ENCODE measurements at regions not wholly inside any gene's neighbourhood (a gene's known extent, or its start where the extent isn't known, plus 50 kb on each side); places are given as distances from the start of the nearest gene placed in this dataset.

DNA sequence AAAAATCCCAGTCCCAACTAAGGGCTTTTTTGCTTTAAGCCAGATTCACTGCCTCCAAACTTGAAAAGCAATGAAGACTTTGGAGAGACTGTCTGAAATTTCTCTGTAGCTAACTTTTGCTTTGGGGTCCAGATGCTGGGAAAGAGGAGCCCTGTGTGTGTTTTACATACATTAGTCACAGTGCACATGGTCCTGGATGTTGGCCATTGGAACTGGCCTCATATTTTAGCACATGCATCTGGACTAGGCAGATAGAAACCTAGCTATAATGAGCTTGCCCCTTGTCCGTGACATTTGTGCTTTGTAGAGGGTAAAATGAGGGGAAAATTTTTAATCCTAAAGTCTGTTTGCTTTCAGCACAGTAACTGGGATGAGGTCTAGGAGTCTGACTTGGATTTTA, 421.7 kb downstream of the CDK5RAP2 start:
- Mint-ChIP-seq H3K4me1 (ENCODE audit: low read depth) (no peaks in the 10 kb centered on the region), H3K4me3 (no peak overlapping the region), H3K27me3 (ENCODE audit: low read depth) (peaks cover 2% of the 10 kb centered on the region), H3K36me3 (ENCODE audit: insufficient read depth) (no peaks in the 10 kb centered on the region), H3K9me3 (peaks cover 7% of the 10 kb centered on the region)
- no peak for ATAC-seq
- no peak for DNase-seq

DNA sequence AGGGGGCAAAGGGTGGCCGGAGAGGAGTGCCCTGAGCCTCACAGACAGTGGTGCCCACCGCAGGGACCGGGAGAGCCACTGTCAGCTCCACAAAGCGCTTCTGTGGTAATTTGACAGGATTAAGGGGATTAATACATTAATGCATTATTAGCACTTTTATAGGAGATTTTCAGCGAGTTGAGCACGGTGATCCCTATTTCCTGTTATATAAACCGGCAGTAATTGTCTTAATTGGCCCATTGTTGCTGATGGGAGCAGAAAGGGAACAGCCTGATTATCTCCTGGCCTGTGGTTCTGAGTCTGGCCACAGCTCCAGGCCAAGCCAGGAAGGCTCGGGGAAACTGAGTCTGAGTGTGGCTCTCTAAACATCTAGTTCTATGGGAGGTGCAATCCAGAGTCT, 423.6 kb downstream of the CDK5RAP2 start:
- no peaks in the 10 kb centered on the region for H3K27me3 Mint-ChIP-seq (ENCODE audit: low read depth)
- H3K9me3 Mint-ChIP-seq: peaks cover 7% of the 10 kb centered on the region
- no peak for DNase-seq
- H3K4me1 Mint-ChIP-seq (ENCODE audit: low read depth): no peaks in the 10 kb centered on the region
- no peaks in the 10 kb centered on the region for H3K36me3 Mint-ChIP-seq (ENCODE audit: insufficient read depth)
- ATAC-seq: no peak
- no peak overlapping the region for H3K4me3 Mint-ChIP-seq

DNA sequence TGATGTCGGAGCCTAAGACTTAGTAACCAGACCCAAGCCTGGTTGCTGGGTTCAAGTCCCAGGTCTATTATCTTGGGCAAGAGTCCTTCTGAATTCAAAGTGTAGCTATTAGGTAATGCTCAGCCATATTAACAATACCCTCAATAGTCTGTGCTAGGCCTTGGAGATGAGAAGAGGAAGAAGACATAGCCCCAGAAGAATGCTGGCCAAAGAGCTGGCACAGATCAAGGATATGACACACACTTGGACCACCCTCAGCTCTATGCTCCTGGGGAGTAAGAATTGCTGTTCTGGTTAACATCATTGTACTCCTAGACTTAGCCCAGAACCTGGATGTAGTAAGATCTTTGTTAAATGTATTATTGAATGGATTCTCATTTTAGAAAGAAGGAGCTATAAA, 426.7 kb downstream of the CDK5RAP2 start:
- DNase-seq (no peak), ATAC-seq (no peak)
- H3K36me3 Mint-ChIP-seq (ENCODE audit: insufficient read depth): no peaks in the 10 kb centered on the region
- no peaks in the 10 kb centered on the region for H3K9me3 Mint-ChIP-seq
- H3K4me3 Mint-ChIP-seq: no peak overlapping the region
- no peaks in the 10 kb centered on the region for H3K4me1 Mint-ChIP-seq (ENCODE audit: low read depth)
- H3K27me3 Mint-ChIP-seq (ENCODE audit: low read depth): no peaks in the 10 kb centered on the region

DNA sequence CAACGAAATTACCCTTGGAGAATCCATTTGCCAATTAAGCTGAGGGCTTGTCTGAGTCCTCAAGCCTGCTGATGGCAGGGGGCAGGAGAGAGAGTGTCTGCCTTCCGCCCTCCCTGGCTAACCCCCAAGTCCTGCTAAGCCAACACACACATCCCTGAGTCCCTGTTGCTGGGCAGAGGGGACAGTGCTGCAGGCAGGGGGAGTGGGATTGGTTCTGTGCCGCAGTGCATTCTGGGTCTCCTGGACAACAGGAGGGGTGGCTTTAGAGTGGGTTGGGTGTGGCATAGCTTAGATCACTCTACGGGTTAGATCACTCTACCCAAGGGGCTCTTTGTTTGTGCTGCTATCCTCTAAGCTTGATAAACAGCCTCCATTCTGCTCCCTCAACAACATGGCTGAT, 427.7 kb downstream of the CDK5RAP2 start:
- no peak for DNase-seq
- Mint-ChIP-seq H3K4me1 (ENCODE audit: low read depth) (no peaks in the 10 kb centered on the region), H3K27me3 (ENCODE audit: low read depth) (no peaks in the 10 kb centered on the region), H3K9me3 (no peaks in the 10 kb centered on the region), H3K4me3 (no peak overlapping the region), H3K36me3 (ENCODE audit: insufficient read depth) (no peaks in the 10 kb centered on the region)
- no peak for ATAC-seq

DNA sequence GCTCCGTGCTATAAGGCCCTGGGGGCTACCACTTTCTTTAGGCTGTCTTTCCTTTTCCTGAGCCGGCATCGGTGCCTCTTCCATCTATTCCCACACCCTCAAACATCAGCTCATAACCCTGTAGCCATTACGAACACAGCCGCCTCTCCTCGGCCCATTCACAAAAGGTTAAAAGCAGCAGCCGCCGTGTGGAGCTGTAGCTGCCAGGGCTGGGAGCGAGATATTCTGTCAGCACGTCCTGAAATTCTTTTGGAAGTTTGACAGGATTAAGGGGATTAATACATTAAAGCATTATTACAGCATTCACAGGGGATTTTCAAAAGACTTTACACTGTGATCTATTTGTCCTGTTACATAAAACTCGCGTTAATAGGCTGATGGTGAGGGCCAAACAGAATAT, 428.2 kb downstream of the CDK5RAP2 start:
- no peaks in the 10 kb centered on the region for H3K9me3 Mint-ChIP-seq
- peaks cover 2% of the 10 kb centered on the region for H3K27me3 Mint-ChIP-seq (ENCODE audit: low read depth)
- no peaks in the 10 kb centered on the region for H3K36me3 Mint-ChIP-seq (ENCODE audit: insufficient read depth)
- no peak overlapping the region for H3K4me3 Mint-ChIP-seq
- DNase-seq (no peak), ATAC-seq (no peak)
- no peaks in the 10 kb centered on the region for H3K4me1 Mint-ChIP-seq (ENCODE audit: low read depth)

DNA sequence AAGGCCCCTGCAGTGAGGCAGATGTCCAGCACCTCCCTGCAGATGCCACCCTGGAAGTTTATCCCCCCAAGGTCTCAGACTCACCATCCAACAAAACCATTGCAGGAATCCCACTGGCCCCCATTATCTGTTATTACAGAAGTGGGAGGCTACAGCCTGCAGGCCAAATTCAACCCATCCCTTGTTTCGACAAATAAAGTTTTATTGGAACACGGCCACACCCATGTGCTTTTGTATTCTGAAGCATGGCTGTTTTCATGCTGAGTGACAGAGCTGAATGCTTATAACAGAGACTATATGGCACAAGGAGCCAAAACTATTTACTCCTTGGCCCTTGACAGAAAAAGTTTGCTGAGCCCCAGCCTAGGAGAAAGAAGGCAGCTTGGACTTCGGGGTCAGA, 428.8 kb downstream of the CDK5RAP2 start:
- Mint-ChIP-seq H3K36me3 (ENCODE audit: insufficient read depth) (no peaks in the 10 kb centered on the region), H3K27me3 (ENCODE audit: low read depth) (peaks cover 2% of the 10 kb centered on the region), H3K4me3 (no peak overlapping the region), H3K4me1 (ENCODE audit: low read depth) (no peaks in the 10 kb centered on the region), H3K9me3 (no peaks in the 10 kb centered on the region)
- DNase-seq: no peak
- no peak for ATAC-seq

DNA sequence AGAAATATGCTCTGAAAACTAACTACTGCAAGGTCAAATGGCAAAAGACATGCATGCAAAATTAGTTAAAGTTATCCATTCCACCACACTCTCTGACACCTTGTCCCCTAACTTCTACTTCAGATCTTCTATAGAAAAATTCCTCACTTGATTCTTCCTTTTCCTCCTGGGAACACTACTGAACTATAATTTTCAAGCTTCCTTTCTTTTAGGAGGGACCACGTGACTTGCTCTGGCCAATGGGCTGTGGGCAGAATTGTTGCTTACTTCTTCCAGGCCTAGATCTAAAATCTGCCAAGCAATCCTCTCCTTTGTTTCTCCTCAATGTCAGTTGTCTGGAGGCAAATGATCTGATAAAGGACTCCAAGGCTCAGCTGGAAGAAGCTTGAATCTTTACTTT, 441.0 kb downstream of the CDK5RAP2 start:
- Mint-ChIP-seq H3K27me3 (ENCODE audit: low read depth) (no peaks in the 10 kb centered on the region), H3K36me3 (ENCODE audit: insufficient read depth) (no peaks in the 10 kb centered on the region)
- ATAC-seq: no peak

DNA sequence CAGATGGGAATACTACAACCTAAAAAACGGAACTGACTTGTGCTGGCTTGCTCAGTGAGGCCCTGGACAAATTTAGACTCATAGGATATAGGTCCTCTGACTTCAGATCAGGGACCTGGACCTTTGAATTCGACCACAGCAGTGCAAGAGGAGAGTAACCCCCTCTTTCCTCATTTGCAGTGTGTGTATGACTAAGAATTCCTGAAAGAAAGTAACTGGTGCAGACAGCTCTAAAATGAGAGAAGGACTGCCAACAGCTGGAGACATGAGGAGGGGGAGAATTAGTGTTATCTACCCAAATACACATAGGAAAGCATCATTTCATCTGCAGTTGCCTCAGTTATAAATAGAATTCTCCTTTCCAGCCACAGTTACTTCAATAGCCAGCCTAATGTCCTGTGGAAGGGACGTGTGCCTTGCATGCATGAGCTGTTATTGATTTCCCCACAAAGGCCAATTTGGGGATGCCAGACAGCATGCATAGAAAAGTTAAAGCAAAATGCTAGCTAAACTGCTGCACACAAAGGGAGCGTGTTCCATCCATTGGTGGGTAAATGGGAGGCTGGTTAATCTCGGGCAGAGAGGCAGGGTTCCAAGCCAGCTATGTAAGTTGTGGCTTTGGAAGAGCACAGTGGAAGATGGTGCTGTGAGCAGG, 442.7 kb downstream of the CDK5RAP2 start:
- Mint-ChIP-seq H3K4me3 (no peak overlapping the region), H3K27me3 (ENCODE audit: low read depth) (no peaks in the 10 kb centered on the region), H3K4me1 (ENCODE audit: low read depth) (no peaks in the 10 kb centered on the region), H3K36me3 (ENCODE audit: insufficient read depth) (no peaks in the 10 kb centered on the region), H3K9me3 (no peaks in the 10 kb centered on the region)
- ATAC-seq: no peak
- no peak for DNase-seq

More for the DNA sequence above, 441.0 kb downstream of the CDK5RAP2 start:
- no peak overlapping the region for H3K4me3 Mint-ChIP-seq
- H3K4me1 Mint-ChIP-seq (ENCODE audit: low read depth): no peaks in the 10 kb centered on the region
- no peaks in the 10 kb centered on the region for H3K9me3 Mint-ChIP-seq
- no peak for DNase-seq

DNA sequence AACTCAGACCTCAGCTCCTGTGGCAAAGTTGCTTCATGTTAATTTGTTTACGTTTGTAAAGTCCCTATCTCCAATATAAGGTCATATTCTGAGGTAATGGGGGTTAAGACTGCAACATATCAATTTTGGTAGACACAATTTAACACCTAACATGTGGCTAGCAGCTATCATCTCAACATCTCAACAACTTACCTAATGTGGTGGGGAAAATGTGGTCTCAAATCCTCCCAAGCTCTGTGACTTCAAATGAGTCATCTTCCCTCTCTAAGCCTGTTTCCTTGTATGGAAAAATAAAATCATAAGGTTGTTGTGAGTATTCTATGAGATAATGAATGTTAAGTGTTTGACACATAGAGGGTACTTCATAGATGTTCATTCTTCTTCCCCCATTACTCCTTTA, 443.3 kb downstream of the CDK5RAP2 start:
- no peaks in the 10 kb centered on the region for H3K9me3 Mint-ChIP-seq
- H3K36me3 Mint-ChIP-seq (ENCODE audit: insufficient read depth): no peaks in the 10 kb centered on the region
- DNase-seq: no peak
- no peaks in the 10 kb centered on the region for H3K4me1 Mint-ChIP-seq (ENCODE audit: low read depth)
- H3K4me3 Mint-ChIP-seq: no peak overlapping the region
- ATAC-seq: no peak
- no peaks in the 10 kb centered on the region for H3K27me3 Mint-ChIP-seq (ENCODE audit: low read depth)

DNA sequence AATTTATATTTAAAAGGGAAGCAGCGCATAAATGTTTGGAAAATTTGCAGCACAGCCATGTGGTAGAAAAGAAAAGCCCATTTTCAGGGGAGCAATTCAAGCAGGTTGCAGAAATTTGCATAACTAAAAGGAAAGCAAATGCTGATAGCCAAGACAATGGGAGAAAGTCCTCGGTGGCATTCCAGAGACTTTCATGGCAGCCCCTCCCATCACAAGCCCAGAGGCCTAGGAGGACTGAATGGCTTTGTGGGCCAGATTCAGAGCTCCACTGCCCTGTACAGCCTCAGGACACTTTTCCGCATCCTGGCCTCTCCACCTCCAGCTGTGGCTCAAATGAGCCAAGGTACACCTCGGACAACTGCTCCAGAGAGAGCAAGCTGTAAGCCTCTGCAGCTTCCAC, 462.9 kb downstream of the CDK5RAP2 start:
- H3K27me3 Mint-ChIP-seq (ENCODE audit: low read depth): no peaks in the 10 kb centered on the region
- no peaks in the 10 kb centered on the region for H3K36me3 Mint-ChIP-seq (ENCODE audit: insufficient read depth)
- no peaks in the 10 kb centered on the region for H3K4me1 Mint-ChIP-seq (ENCODE audit: low read depth)
- no peak for DNase-seq
- no peak overlapping the region for H3K4me3 Mint-ChIP-seq
- no peak for ATAC-seq
- H3K9me3 Mint-ChIP-seq: peaks cover 9% of the 10 kb centered on the region

DNA sequence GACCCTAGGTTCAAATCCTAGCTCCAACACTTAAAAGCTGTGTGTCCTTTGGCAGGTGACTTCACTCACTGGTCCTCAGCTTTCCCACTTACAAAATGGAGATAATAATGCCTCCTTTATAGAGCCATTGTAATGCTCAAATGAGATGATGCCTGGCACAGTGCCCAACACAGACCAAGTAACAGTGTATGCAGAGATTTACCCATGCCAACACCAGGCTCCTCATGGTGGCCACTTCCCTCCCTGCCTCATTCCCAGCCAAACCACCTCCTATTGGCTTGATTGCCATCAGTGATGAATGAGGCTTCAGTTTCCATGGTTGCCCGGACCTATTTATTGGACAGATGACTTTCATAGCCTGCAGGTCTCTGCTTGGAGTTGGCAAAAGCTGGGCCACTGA, 469.4 kb downstream of the CDK5RAP2 start:
- Mint-ChIP-seq H3K36me3 (ENCODE audit: insufficient read depth) (no peaks in the 10 kb centered on the region), H3K9me3 (no peaks in the 10 kb centered on the region), H3K4me1 (ENCODE audit: low read depth) (no peaks in the 10 kb centered on the region), H3K4me3 (no peak overlapping the region), H3K27me3 (ENCODE audit: low read depth) (no peaks in the 10 kb centered on the region)
- ATAC-seq (no peak), DNase-seq (no peak)

DNA sequence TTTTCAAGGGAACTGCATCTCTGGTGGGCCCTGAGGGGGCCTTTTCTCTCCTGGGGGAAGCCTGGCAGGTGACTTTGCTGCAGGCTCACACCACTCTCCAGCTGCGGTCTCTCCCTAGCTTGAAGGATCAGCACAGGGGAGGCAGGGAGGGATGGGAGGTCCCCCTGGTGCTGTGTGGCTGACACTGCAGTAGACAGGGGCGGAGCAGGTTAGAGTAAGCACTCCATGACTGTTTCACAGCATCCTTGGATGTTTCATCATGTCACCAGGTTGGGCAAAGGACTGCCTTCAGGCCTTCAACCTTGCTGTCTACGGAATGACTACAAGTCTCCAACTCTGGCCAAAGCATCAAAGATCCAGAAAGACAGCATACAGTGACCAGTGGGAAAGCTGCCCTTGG, 470.7 kb downstream of the CDK5RAP2 start:
- peaks cover 2% of the 10 kb centered on the region for H3K27me3 Mint-ChIP-seq (ENCODE audit: low read depth)
- no peaks in the 10 kb centered on the region for H3K36me3 Mint-ChIP-seq (ENCODE audit: insufficient read depth)
- ATAC-seq (no peak), DNase-seq (no peak)
- H3K4me1 Mint-ChIP-seq (ENCODE audit: low read depth): no peaks in the 10 kb centered on the region
- no peaks in the 10 kb centered on the region for H3K9me3 Mint-ChIP-seq
- no peak overlapping the region for H3K4me3 Mint-ChIP-seq

DNA sequence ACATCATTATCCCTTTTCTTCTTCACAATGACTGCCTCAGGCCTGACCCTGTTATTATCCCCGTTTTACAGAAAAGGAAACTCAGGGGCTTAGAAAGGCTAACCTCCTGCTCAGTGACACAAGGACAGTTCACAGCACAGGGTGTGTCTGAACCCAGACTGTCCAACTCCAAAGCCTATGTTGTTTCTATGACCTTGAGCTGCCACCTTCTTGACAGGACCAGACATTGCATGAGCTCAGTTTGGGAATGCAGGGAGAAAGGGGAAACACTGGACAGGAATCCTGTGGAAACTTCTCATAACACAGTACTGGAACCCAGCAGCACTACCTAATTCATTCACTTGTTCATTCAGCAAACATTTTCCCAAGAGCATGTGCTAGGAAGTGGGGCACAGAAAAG, 472.8 kb downstream of the CDK5RAP2 start:
- no peak for ATAC-seq
- Mint-ChIP-seq H3K4me3 (no peak overlapping the region), H3K36me3 (ENCODE audit: insufficient read depth) (no peaks in the 10 kb centered on the region), H3K9me3 (no peaks in the 10 kb centered on the region), H3K27me3 (ENCODE audit: low read depth) (peaks cover 7% of the 10 kb centered on the region), H3K4me1 (ENCODE audit: low read depth) (no peaks in the 10 kb centered on the region)
- DNase-seq: no peak

DNA sequence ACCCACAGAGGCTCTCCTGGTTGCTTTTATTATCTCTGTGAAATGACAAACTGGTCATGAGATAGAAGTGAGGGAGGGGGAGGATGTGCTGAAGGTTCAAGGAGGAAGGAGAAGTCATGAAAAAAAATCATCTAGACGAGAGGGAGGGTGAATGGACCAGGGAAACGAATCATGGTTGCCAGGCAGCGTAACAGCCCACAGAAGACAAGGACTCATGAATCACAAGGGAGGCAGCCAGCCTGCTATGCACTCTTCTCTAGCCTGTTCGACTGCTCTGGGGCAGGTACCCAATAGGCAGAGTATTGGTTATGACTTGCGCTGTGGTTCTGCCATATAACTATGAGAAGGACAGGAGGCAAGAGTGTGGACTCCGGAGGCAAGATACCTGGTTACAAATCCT, 475.2 kb downstream of the CDK5RAP2 start:
- no peak for ATAC-seq

DNA sequence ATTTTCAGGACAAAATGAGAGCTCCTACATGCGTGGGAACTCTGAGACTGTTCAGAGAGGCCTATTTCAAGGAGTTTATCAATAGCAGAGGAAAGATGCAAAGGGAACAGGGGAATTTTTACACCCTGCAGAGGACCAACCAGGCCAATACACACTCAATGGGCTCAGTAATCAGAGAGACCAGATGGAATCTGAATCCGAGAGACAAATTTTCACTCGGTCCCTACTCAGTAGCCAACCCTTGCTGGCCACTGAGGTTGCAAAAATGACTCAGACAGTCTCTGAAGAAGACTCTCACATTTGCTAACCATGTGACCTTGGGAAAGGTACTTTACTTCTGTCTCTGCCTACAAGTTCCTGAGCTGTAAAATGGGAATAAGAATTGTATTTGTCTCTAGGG, 479.4 kb downstream of the CDK5RAP2 start:
- no peak overlapping the region for H3K4me3 Mint-ChIP-seq
- peaks cover 3% of the 10 kb centered on the region for H3K9me3 Mint-ChIP-seq
- ATAC-seq (no peak), DNase-seq (no peak)
- H3K4me1 Mint-ChIP-seq (ENCODE audit: low read depth): no peaks in the 10 kb centered on the region
- no peaks in the 10 kb centered on the region for H3K36me3 Mint-ChIP-seq (ENCODE audit: insufficient read depth)
- H3K27me3 Mint-ChIP-seq (ENCODE audit: low read depth): peaks cover 11% of the 10 kb centered on the region

More for the DNA sequence above, 475.2 kb downstream of the CDK5RAP2 start:
- Mint-ChIP-seq H3K4me1 (ENCODE audit: low read depth) (no peaks in the 10 kb centered on the region), H3K4me3 (no peak overlapping the region), H3K9me3 (peaks cover under 1% of the 10 kb centered on the region), H3K36me3 (ENCODE audit: insufficient read depth) (no peaks in the 10 kb centered on the region), H3K27me3 (ENCODE audit: low read depth) (peaks cover 7% of the 10 kb centered on the region)
- no peak for DNase-seq

DNA sequence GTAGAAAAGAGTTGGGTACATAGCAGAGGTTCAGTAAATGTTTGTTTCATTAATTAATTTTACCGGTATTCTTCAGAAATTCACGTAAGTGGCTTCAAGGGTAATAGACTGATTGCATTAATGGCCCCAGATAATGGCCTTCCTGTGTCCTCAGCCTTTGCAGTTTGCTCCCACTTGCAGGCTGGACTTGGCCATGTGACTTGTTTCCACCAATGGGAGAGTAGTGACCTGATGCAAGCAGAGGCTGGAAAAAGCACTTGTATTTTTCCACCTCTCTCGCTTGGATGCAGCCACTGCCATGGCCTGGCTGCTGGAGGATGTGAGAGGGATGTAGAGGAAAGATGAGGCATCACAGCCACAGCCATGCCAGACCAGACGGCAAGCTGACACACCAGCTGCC, 480.9 kb downstream of the CDK5RAP2 start:
- ATAC-seq: no peak
- DNase-seq: no peak
- H3K27me3 Mint-ChIP-seq (ENCODE audit: low read depth): peaks cover 7% of the 10 kb centered on the region
- H3K4me3 Mint-ChIP-seq: no peak overlapping the region
- H3K36me3 Mint-ChIP-seq (ENCODE audit: insufficient read depth): no peaks in the 10 kb centered on the region
- no peaks in the 10 kb centered on the region for H3K4me1 Mint-ChIP-seq (ENCODE audit: low read depth)
- peaks cover 3% of the 10 kb centered on the region for H3K9me3 Mint-ChIP-seq
